Progenitor cell of endocrine pancreas (in vitro differentiated cells): ENCODE measurements at regions not wholly inside any gene's neighbourhood (a gene's known extent, or its start where the extent isn't known, plus 50 kb on each side); places are given as distances from the start of the nearest gene placed in this dataset.

Experiments
- DNase-seq: peaks from one replicate; pipeline ENCODE4 v3.0.0; 2021; ENCODE audit warnings: low spot score; ENCODE audit not compliant: unreplicated experiment
- H3K27ac Mint-ChIP-seq: 2 replicates; pipeline ENCODE4 v1.8.0; 2021; ENCODE audit warnings: mild to moderate bottlenecking, moderate library complexity, mixed read lengths
- H3K27me3 Mint-ChIP-seq: 2 replicates; pipeline ENCODE4 v1.8.0; 2021; ENCODE audit warnings: mixed read lengths
- H3K36me3 Mint-ChIP-seq: 2 replicates; pipeline ENCODE4 v1.8.0; 2022; ENCODE audit warnings: mixed read lengths; ENCODE audit not compliant: insufficient read depth
- H3K4me1 Mint-ChIP-seq: 2 replicates; pipeline ENCODE4 v1.8.0; 2021; ENCODE audit warnings: low read depth, mixed read lengths
- H3K4me3 Mint-ChIP-seq: 2 replicates; pipeline ENCODE4 v1.8.0; 2021; ENCODE audit warnings: low read depth, mild to moderate bottlenecking, moderate library complexity, mixed read lengths
- H3K9me3 Mint-ChIP-seq: 2 replicates; pipeline ENCODE4 v1.8.0; 2021; ENCODE audit warnings: low read depth, mixed read lengths
- CTCF ChIP-seq: fragments of 200-600 bp; sonication (generic); IDR thresholded peaks from one replicate; pipeline ENCODE4 v1.5.0; 2021; ENCODE audit warnings: antibody characterized with exemption, mild to moderate bottlenecking; ENCODE audit not compliant: unreplicated experiment

GRCh38 chr3:110932567-110932966 is 139.0 kb upstream of the NECTIN3 start:
- no peaks in the 10 kb centered on the region for H3K27me3 Mint-ChIP-seq

DNA sequence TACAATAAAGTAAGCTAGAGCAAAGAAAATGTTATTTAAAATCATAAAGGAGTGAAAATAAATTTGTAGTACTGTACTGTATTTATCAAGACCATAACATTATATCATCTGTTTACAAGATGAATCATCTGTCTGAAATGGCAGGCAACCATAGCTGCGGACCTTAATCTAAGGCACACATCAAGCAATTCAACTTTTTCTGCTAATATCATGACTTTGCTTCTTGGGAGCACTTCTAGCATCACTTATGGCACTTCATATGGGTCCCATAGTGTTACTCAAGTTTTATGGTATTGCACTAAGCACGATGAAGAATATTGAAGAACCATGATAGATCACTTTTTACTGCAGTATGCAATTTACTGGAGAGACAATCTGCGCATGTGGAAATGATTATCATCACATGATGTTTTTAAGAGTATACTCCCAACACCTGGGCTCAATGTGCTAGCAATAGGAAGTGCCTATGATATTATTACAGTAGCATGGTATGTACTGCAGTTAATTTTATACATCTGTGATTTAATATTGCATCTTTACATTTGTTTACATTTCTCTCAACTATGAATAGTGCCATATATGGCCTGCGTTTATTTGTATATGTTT is 137.7 kb upstream of the NECTIN3 start:
- no peaks in the 10 kb centered on the region for H3K27me3 Mint-ChIP-seq
- DNase-seq, result no peak
- no peak overlapping the region for H3K4me3 Mint-ChIP-seq
- peaks cover 6% of the 10 kb centered on the region for H3K9me3 Mint-ChIP-seq
- no peak overlapping the region for H3K27ac Mint-ChIP-seq
- no peaks in the 10 kb centered on the region for H3K36me3 Mint-ChIP-seq
- TF ChIP-seq CTCF, result no peak
- H3K4me1 Mint-ChIP-seq, result peaks cover 2% of the 10 kb centered on the region

More at GRCh38 chr3:110932567-110932966, 139.0 kb upstream of the NECTIN3 start:
- Mint-ChIP-seq H3K36me3 (no peaks in the 10 kb centered on the region), H3K4me1 (no peaks in the 10 kb centered on the region), H3K4me3 (no peak overlapping the region), H3K9me3 (no peaks in the 10 kb centered on the region), H3K27ac (no peak overlapping the region)
- no peak for TF ChIP-seq CTCF
- no peak for DNase-seq

DNA sequence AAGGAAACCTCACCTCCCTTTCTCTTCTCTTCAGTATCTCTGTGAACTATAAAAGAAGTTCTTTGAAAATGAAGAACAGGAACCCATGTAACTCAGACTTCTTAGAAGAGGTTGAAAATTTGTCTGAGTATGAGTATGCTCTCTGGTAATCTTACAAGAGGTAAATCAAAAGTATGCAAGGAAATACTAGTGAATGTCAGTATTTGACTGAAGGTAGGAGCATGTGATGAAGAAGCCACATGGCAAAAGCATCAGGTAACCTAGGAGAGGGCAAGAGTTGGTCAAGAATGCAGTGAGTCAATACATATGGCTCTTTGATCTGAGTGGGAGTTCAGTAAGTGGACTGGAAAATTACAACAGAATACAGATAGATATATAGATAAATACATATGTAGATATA is 133.0 kb upstream of the NECTIN3 start:
- H3K4me1 Mint-ChIP-seq, result peaks cover 17% of the 10 kb centered on the region
- DNase-seq, result no peak
- no peak overlapping the region for H3K4me3 Mint-ChIP-seq
- peaks cover 9% of the 10 kb centered on the region for H3K9me3 Mint-ChIP-seq
- no peaks in the 10 kb centered on the region for H3K27me3 Mint-ChIP-seq
- no peaks in the 10 kb centered on the region for H3K36me3 Mint-ChIP-seq
- TF ChIP-seq CTCF, result no peak
- H3K27ac Mint-ChIP-seq, result no peak overlapping the region

- no peak for DNase-seq
- Mint-ChIP-seq H3K9me3 (peaks cover 13% of the 10 kb centered on the region), H3K27me3 (no peaks in the 10 kb centered on the region), H3K4me1 (peaks cover 17% of the 10 kb centered on the region), H3K27ac (no peak overlapping the region), H3K36me3 (no peaks in the 10 kb centered on the region), H3K4me3 (no peak overlapping the region)
- TF ChIP-seq CTCF, result no peak
These were observed 131.6 kb upstream of the NECTIN3 start for GRCh38 chr3:110940055-110940454.

GRCh38 chr3:110944782-110945181 is 126.8 kb upstream of the NECTIN3 start:
- Mint-ChIP-seq H3K36me3 (peaks cover 7% of the 10 kb centered on the region), H3K27me3 (no peaks in the 10 kb centered on the region), H3K9me3 (peaks cover 28% of the 10 kb centered on the region), H3K27ac (no peak overlapping the region), H3K4me3 (no peak overlapping the region), H3K4me1 (peaks cover 8% of the 10 kb centered on the region)
- TF ChIP-seq CTCF, result no peak
- no peak for DNase-seq
